HepG2 (cell line): ENCODE measurements at regions not wholly inside any gene's neighbourhood (a gene's known extent, or its start where the extent isn't known, plus 50 kb on each side); places are given as distances from the start of the nearest gene placed in this dataset.

ENCODE experiments used
- ATAC-seq: fragments of 200-7000 bp; cut with Tn5 transposase; 3 replicates; pipeline ENCODE4 v1.9.1; 2020; ENCODE audit warnings: mild to moderate bottlenecking, moderate library complexity
- BruUV-seq: library from RNA; stranded (reverse); fragments of 400-500 nt; replicated peaks from 2 replicates; lab custom pipeline; 2021; lab: Mats Ljungman, UMichigan
- CTCF ChIA-PET: fragments of 300-600 bp; formaldehyde crosslinking; extraction: SDS; loops from one replicate; lab custom pipeline; 2021; ENCODE audit warnings: low total read pairs, inconsistent platforms, low intra/inter-chr PET ratio; lab: Yijun Ruan, JAX
- POLR2A ChIA-PET: fragments of 350-600 bp; sonication (Branson Sonifier 250); formaldehyde crosslinking; loops from one replicate; lab custom pipeline; 2020; ENCODE audit warnings: antibody characterized with exemption, inconsistent platforms; lab: Yijun Ruan, JAX
- DNase-seq: peaks from one replicate; pipeline ENCODE4 v3.0.0-alpha.2; 2015; ENCODE audit warnings: low spot score
- FAIRE-seq: peaks from 3 replicates; lab custom pipeline; 2011; peaks lifted over from hg19 to GRCh38; lab: Jason Lieb, UNC
- H2AFZ ChIP-seq: one replicate; pipeline ENCODE4 v1.6.1; 2011; ENCODE audit warnings: low read length, inconsistent platforms
- H3K27ac ChIP-seq: fragments of 300-600 bp; 3 replicates; pipeline ENCODE4 v1.8.0; 2011; ENCODE audit warnings: mixed run types, mild to moderate bottlenecking, mixed read lengths, low read length, inconsistent platforms; ENCODE audit not compliant: insufficient read depth; ENCODE audit errors: extremely low read length
- H3K27me3 ChIP-seq, 2 experiments: fragments of 200-600 bp in 1 of 2; 2 replicates in 1 of 2; 3 replicates in 1 of 2; pipeline versions ENCODE4 v1.6.0 to v1.8.0; 2011; ENCODE audit warnings: low read length in 2 of 2, mild to moderate bottlenecking in 2 of 2, moderate library complexity in 2 of 2, inconsistent platforms in 1 of 2; ENCODE audit not compliant: insufficient read depth in 2 of 2, control insufficient read depth in 1 of 2
- H3K36me3 ChIP-seq, 2 experiments: fragments of 200-600 bp in 1 of 2; replicated peaks in 1 of 2; 2 replicates in 1 of 2; 3 replicates in 1 of 2; pipeline versions ENCODE4 v1.5.1 to v1.8.0; 2011; ENCODE audit warnings: low read length in 2 of 2, inconsistent platforms in 1 of 2; ENCODE audit not compliant: insufficient read depth in 2 of 2, control insufficient read depth in 1 of 2
- H3K4me1 ChIP-seq: 2 replicates; pipeline ENCODE4 v1.5.1; 2012; ENCODE audit warnings: low read length, inconsistent platforms; ENCODE audit not compliant: insufficient read depth
- H3K4me2 ChIP-seq: 2 replicates; pipeline ENCODE4 v1.6.0; 2011; ENCODE audit warnings: low read depth, low read length, inconsistent platforms
- H3K4me3 ChIP-seq, 3 experiments: fragments of 200-600 bp in 1 of 3; sonication (generic), shearing (Covaris generic) in 1 of 3; replicated peaks in 1 of 3; 2 replicates each; pipeline ENCODE4 v1.5.1; 2011 to 2016; ENCODE audit warnings: low read length in 3 of 3, inconsistent platforms in 2 of 3, low read depth in 2 of 3, mild to moderate bottlenecking in 2 of 3, control low read depth in 1 of 3, mixed read lengths in 1 of 3; ENCODE audit not compliant: insufficient read depth in 1 of 3
- H3K79me2 ChIP-seq: one replicate; pipeline ENCODE4 v1.6.1; 2011; ENCODE audit warnings: low read length, inconsistent platforms; ENCODE audit not compliant: insufficient read depth
- H3K9ac ChIP-seq: 2 replicates; pipeline ENCODE4 v1.6.0; 2011; ENCODE audit warnings: mild to moderate bottlenecking, low read depth, low read length, inconsistent platforms; ENCODE audit not compliant: insufficient read depth
- H3K9me3 ChIP-seq: 2 replicates; pipeline ENCODE4 v1.5.1; 2012; ENCODE audit warnings: mild to moderate bottlenecking, low read length
- H4K20me1 ChIP-seq: 2 replicates; pipeline ENCODE4 v1.6.0; 2011; ENCODE audit warnings: inconsistent platforms, mild to moderate bottlenecking, low read length, moderate library complexity; ENCODE audit not compliant: insufficient read depth
- ELF3 ChIP-seq: IDR thresholded peaks from 2 replicates; pipeline ENCODE4 v1.6.1; 2016; ENCODE audit warnings: missing genetic modification reagents, missing compliant biosample characterization
- HDAC6 ChIP-seq: fragments of 200-600 bp; sonication (generic); IDR thresholded peaks from 2 replicates; pipeline ENCODE4 v1.7.0; 2017; ENCODE audit warnings: mild to moderate bottlenecking, antibody characterized with exemption, low read length, low read depth
- MBD4 ChIP-seq: IDR thresholded peaks from 2 replicates; pipeline ENCODE4 v1.6.1; 2012; ENCODE audit warnings: low read length, inconsistent platforms, borderline replicate concordance
- PLRG1 ChIP-seq: fragments of 450-650 bp; conservative IDR thresholded peaks from 2 replicates; pipeline ENCODE4 v1.6.1; 2016
- RFX5 ChIP-seq: IDR thresholded peaks from 2 replicates; pipeline ENCODE4 v1.6.1; 2011; ENCODE audit warnings: low read depth, low read length, improper control_type of control experiment
- SNRNP70 ChIP-seq: fragments of 200-400 bp; formaldehyde crosslinking; IDR thresholded peaks from 2 replicates; pipeline ENCODE4 v1.6.1; 2017; ENCODE audit warnings: mild to moderate bottlenecking, low read depth, low read length, moderate library complexity
- STAG1 ChIP-seq: sonication (generic); formaldehyde crosslinking; IDR thresholded peaks from 2 replicates; pipeline ENCODE4 v1.4.0; 2020; ENCODE audit warnings: missing genetic modification reagents
- THAP8 ChIP-seq: sonication (generic); formaldehyde crosslinking; IDR thresholded peaks from 2 replicates; pipeline ENCODE4 v1.5.1; 2020; ENCODE audit warnings: missing genetic modification reagents, mild to moderate bottlenecking, borderline replicate concordance
- ZNF142 ChIP-seq: sonication (generic); formaldehyde crosslinking; IDR thresholded peaks from 2 replicates; pipeline ENCODE4 v1.4.0; 2020; ENCODE audit warnings: missing genetic modification reagents
- ZNF264 ChIP-seq: sonication (generic); formaldehyde crosslinking; IDR thresholded peaks from 2 replicates; pipeline ENCODE4 v1.4.0; 2020; ENCODE audit warnings: missing genetic modification reagents
- ZNF275 ChIP-seq: sonication (generic); formaldehyde crosslinking; IDR thresholded peaks from 2 replicates; pipeline ENCODE4 v1.8.0; 2022; ENCODE audit warnings: missing genetic modification reagents, mild to moderate bottlenecking, inconsistent platforms, borderline replicate concordance
- ZNF460 ChIP-seq: sonication (generic); formaldehyde crosslinking; IDR thresholded peaks from 2 replicates; pipeline ENCODE4 v1.5.1; 2020; ENCODE audit warnings: missing genetic modification reagents, mild to moderate bottlenecking, borderline replicate concordance
- ZSCAN12 ChIP-seq: sonication (generic); formaldehyde crosslinking; IDR thresholded peaks from 2 replicates; pipeline ENCODE4 v1.9.0; 2021; ENCODE audit warnings: mild to moderate bottlenecking, missing genetic modification reagents
- WGBS: methylation state at CpG from one replicate; pipeline ENCODE4 v1.1.6; 2017; ENCODE audit warnings: low lambda C conversion rate; 5-methylcytosine and 5-hydroxymethylcytosine counted together
- in situ Hi-C: cut with HindIII; loops from 2 replicates; pipeline ENCODE4 v1.10.0; 2017; ENCODE audit warnings: low pct_unique_long_range_greater_than_20kb; ENCODE audit not compliant: extremely low pct_ligation_motif_present
- intact Hi-C: fragments of 100-400 bp; cut with micrococcal nuclease; formaldehyde crosslinking; loops from one replicate; pipeline ENCODE4 v1.10.0; 2022; ENCODE audit not compliant: unreplicated experiment
- TF ChIP-seq, protein P1 (sequence below): fragments of 450-650 bp; IDR thresholded peaks from 2 replicates; pipeline ENCODE4 v1.6.1; 2016

DNA sequence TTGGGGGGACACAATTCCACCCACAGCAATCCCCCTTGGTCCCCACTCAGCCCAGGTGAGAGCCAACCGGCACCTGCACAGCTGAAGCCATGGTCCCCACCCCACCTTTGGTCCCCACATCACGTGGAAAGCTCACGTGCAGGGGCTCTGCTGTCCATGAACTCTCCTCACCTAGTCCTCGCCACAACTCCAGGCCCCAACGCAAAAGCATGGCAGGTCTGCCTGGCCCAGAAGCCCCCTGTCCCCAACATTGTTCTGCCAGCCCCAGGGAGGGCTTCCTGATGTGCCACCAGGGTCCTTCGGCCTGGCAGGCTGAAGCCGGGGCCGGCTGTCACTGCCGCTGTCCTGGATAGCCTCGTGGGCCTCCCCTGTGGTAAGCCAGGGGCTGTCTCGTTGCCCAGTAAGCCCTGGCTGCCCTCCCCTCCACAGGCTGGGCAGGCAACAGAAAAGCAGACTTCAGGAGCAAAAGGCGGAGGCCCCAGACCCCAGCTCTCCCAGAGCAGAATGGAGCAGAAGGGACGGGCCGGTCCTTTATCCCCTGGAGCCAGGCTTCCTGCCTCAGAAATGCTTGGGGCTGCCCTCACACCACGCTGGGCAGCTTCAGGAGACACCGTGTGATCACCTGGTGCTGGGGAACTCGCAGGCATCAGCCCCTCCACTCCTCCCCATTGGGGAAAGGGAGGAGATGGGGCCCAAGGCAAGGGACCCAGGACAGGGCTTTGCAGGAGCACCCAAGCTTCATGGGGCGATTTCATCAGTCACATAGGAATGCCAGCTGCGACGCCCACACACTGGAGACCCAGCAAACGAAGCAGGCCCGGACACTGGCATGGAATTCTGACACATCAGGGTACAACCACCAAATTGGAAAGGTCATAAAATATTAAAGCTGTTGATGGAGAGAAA lies 103.7 kb downstream of the ADRA2C start (continued):
- TF ChIP-seq MBD4 (no peak), PLRG1 (no peak), HDAC6 (no peak), STAG1 (CRISPR knock-in tag) (no peak), ZNF275 (no peak), SNRNP70 (no peak), ZNF460 (CRISPR knock-in tag) (no peak), ZNF264 (CRISPR knock-in tag) (no peak), THAP8 (CRISPR knock-in tag) (no peak)

- FAIRE-seq: no peak
- no peak for TF ChIP-seq RFX5
- TF ChIP-seq ZNF142 (CRISPR knock-in tag): no peak
- no peak for TF ChIP-seq ZSCAN12
- TF ChIP-seq, protein P1, sequence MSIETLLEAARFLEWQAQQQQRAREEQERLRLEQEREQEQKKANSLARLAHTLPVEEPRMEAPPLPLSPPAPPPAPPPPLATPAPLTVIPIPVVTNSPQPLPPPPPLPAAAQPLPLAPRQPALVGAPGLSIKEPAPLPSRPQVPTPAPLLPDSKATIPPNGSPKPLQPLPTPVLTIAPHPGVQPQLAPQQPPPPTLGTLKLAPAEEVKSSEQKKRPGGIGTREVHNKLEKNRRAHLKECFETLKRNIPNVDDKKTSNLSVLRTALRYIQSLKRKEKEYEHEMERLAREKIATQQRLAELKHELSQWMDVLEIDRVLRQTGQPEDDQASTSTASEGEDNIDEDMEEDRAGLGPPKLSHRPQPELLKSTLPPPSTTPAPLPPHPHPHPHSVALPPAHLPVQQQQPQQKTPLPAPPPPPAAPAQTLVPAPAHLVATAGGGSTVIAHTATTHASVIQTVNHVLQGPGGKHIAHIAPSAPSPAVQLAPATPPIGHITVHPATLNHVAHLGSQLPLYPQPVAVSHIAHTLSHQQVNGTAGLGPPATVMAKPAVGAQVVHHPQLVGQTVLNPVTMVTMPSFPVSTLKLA: no peak
- TF ChIP-seq ELF3 (CRISPR knock-in tag): no peak
These were observed 104.4 kb downstream of the ADRA2C start for GRCh38 chr4:3870567-3870962.

More at GRCh38 chr4:3870567-3870962, 104.4 kb downstream of the ADRA2C start:
- Histone ChIP-seq H3K4me2 (no peak overlapping the region), H3K27ac (no peak overlapping the region), H3K36me3 (no peaks in the 10 kb centered on the region), H3K4me1 (peaks cover 18% of the 10 kb centered on the region), H4K20me1 (no peaks in the 10 kb centered on the region), H3K4me3 (no peak overlapping the region), H3K79me2 (no peaks in the 10 kb centered on the region), H2AFZ (no peak overlapping the region), H3K9me3 (no peaks in the 10 kb centered on the region), H3K9ac (no peak overlapping the region), H3K27me3 (peaks cover 0 to 38% of the 10 kb centered on the region in 2 experiments; a peak in 3 of 5 replicates)
- ATAC-seq (no peak), DNase-seq (no peak)
- 55% methylated on average over 9 of the region's 9 CpGs for WGBS
- in situ Hi-C loops: loop anchor here (5.0 kb wide), 1 partner anchor 83 kb away; no protein-coding TSS in a partner anchor
- intact Hi-C loops: loop anchor here (10.0 kb wide), 1 partner anchor 46 kb away; no protein-coding TSS in a partner anchor
- ChIA-PET POLR2A (no interaction called here), CTCF (no interaction called here)
- no TSS peak for BruUV-seq
